Fibroblast of lung (primary cell): ENCODE measurements at regions not wholly inside any gene's neighbourhood (a gene's known extent, or its start where the extent isn't known, plus 50 kb on each side); places are given as distances from the start of the nearest gene placed in this dataset.

ENCODE experiments used
- CTCF ChIP-seq, 2 donors: IDR thresholded peaks in 1 of 2; conservative IDR thresholded peaks in 1 of 2; 1 replicate in 1 of 2; 2 replicates in 1 of 2; pipeline ENCODE4 v1.5.1; 2011 to 2012; ENCODE audit warnings: low read length in 2 of 2, control low read depth in 1 of 2, inconsistent platforms in 1 of 2, low read depth in 1 of 2, mild to moderate bottlenecking in 1 of 2
- EZH2 ChIP-seq: IDR thresholded peaks from 2 replicates; pipeline ENCODE4 v1.5.1; 2012; ENCODE audit warnings: low read length, control low read depth, mild to moderate bottlenecking; ENCODE audit errors: missing control alignments

- TF ChIP-seq CTCF (conservative IDR thresholded peaks at IDR 0.05 in 1 of 2, IDR thresholded peaks at IDR 0.05 in 1 of 2; ENCODE audit: low read depth in 1 of 2, low read length in 2 of 2) (no peak), EZH2 (no peak)
Observed at GRCh38 chr13:80437231-80437630, 96.3 kb upstream of the SPRY2 start.
